ENCODE measurements at regions not wholly inside any gene's neighbourhood (a gene's known extent, or its start where the extent isn't known, plus 50 kb on each side); places are given as distances from the start of the nearest gene placed in this dataset.

DNA sequence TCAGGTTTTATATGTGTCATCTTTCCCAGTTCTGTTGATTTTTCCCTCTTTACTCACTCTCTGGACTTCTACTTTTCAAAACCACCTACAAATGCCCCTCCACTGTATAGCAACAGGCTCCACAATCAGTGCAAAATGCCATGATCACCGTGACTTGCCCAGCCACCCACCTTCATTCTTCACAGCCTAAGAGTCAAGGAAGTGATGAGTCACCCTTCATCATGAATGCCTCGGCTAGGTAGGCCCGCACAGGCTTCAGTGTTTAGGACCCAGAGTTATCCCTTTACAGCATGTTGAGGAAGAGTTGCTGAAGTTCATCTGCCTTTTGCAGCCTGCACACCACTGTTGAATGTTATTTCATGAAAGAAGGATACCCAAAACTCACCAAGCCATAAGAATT lies 158.6 kb downstream of the PMP22 start:
- Histone ChIP-seq H3K9ac (ENCODE audit: low read length) (no peak overlapping the region), H3K4me3 (ENCODE audit: low read length) (no peak overlapping the region), H3K4me2 (ENCODE audit: low read depth, low read length, poor library complexity, severe bottlenecking) (no peak overlapping the region), H3K36me3 (ENCODE audit: insufficient read depth, low read length) (no peaks in the 10 kb centered on the region), H2AFZ (ENCODE audit: low read length) (no peak overlapping the region), H3K9me2 (replicated peaks; ENCODE audit: insufficient read depth, low read length) (no peaks in the 10 kb centered on the region), H3K9me3 (ENCODE audit: low read length) (no peaks in the 10 kb centered on the region), H3K4me1 (ENCODE audit: low read length) (no peaks in the 10 kb centered on the region), H4K20me1 (ENCODE audit: insufficient read depth, low read depth, low read length) (no peaks in the 10 kb centered on the region), H3K27ac (ENCODE audit: low read length) (no peak overlapping the region), H3K27me3 (ENCODE audit: low read length) (no peaks in the 10 kb centered on the region), H3K79me2 (ENCODE audit: low read length) (no peaks in the 10 kb centered on the region)
- no peak for DNase-seq

DNA sequence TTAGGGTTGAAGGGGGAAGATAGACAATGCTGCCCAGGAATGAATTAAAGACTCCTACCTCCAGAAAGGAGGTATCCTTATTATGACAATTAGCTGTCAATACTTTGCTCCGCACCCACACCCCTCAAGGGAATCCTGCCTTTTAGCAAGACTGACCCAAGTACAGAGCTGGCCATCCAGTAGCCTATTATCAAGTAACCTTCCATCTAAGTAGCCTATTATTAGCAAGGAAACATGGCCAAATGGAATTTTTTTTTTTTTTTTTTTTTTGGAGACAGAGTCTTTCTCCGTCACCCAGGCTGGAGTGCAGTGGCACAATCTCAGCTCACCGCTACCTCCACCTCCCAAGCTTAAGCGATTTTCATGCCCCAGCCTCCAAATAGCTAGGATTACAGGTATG lies 161.3 kb downstream of the PMP22 start:
- H3K36me3 ChIP-seq (ENCODE audit: insufficient read depth, low read length): no peaks in the 10 kb centered on the region
- no peak overlapping the region for H3K4me3 ChIP-seq (ENCODE audit: low read length)
- no peaks in the 10 kb centered on the region for H4K20me1 ChIP-seq (ENCODE audit: insufficient read depth, low read depth, low read length)
- DNase-seq: no peak
- no peaks in the 10 kb centered on the region for H3K27me3 ChIP-seq (ENCODE audit: low read length)
- H3K4me2 ChIP-seq (ENCODE audit: low read depth, low read length, poor library complexity, severe bottlenecking): no peak overlapping the region
- no peaks in the 10 kb centered on the region for H3K9me2 ChIP-seq (replicated peaks; ENCODE audit: insufficient read depth, low read length)
- no peak overlapping the region for H3K27ac ChIP-seq (ENCODE audit: low read length)
- no peaks in the 10 kb centered on the region for H3K9me3 ChIP-seq (ENCODE audit: low read length)
- no peak overlapping the region for H2AFZ ChIP-seq (ENCODE audit: low read length)
- H3K9ac ChIP-seq (ENCODE audit: low read length): no peak overlapping the region
- no peaks in the 10 kb centered on the region for H3K4me1 ChIP-seq (ENCODE audit: low read length)
- H3K79me2 ChIP-seq (ENCODE audit: low read length): no peaks in the 10 kb centered on the region

DNA sequence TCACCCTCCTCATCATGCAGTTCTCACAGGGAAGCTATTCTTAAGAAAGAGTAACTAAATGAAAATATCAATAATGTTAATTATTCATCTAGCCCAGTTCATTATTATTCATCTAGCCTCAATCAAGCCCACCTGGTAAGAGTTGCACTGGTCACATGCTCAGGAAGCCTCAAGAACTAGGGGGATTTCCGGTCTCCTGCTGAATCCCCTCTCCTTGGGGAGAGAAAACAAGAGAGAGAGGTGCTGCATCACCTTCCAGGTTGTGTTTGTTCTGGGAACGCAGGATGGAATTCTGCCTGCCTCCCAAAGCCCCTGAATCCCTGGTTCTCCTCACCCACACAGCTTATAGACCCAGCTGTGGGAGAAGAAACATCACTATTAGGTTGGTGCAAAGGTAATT lies 164.0 kb downstream of the PMP22 start:
- H3K79me2 ChIP-seq (ENCODE audit: low read length): no peaks in the 10 kb centered on the region

DNA sequence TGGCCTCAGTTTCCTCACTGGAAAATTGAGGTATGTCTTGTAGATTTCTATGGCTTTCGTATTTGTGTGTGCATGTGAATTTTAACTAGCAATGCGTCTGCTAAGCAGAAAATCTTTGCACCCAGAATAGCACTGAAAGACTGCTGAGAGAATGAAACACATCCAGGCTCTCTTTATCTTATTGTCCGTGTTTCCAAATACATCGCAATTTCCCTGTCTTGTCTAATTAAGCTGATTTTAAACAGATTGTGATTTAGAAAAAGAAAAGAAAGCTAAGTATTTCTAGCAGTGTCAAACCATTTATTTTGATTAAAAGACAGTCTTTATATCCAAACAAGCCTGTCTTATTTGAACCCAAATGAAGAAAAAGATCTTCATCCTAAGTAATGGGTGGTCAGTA lies 168.6 kb downstream of the PMP22 start:
- Histone ChIP-seq H4K20me1 (ENCODE audit: insufficient read depth, low read depth, low read length) (no peaks in the 10 kb centered on the region), H3K4me2 (ENCODE audit: low read depth, low read length, poor library complexity, severe bottlenecking) (no peak overlapping the region), H3K9me2 (replicated peaks; ENCODE audit: insufficient read depth, low read length) (no peaks in the 10 kb centered on the region), H3K79me2 (ENCODE audit: low read length) (no peaks in the 10 kb centered on the region), H3K36me3 (ENCODE audit: insufficient read depth, low read length) (no peaks in the 10 kb centered on the region), H3K4me3 (ENCODE audit: low read length) (no peak overlapping the region), H3K9ac (ENCODE audit: low read length) (no peak overlapping the region), H2AFZ (ENCODE audit: low read length) (no peak overlapping the region), H3K27me3 (ENCODE audit: low read length) (no peaks in the 10 kb centered on the region), H3K27ac (ENCODE audit: low read length) (no peak overlapping the region), H3K4me1 (ENCODE audit: low read length) (no peaks in the 10 kb centered on the region), H3K9me3 (ENCODE audit: low read length) (no peaks in the 10 kb centered on the region)
- DNase-seq: no peak

More for the DNA sequence above, 164.0 kb downstream of the PMP22 start:
- H3K9ac ChIP-seq (ENCODE audit: low read length): no peak overlapping the region
- no peak overlapping the region for H3K27ac ChIP-seq (ENCODE audit: low read length)
- H3K4me2 ChIP-seq (ENCODE audit: low read depth, low read length, poor library complexity, severe bottlenecking): no peak overlapping the region
- no peak overlapping the region for H2AFZ ChIP-seq (ENCODE audit: low read length)
- no peaks in the 10 kb centered on the region for H3K36me3 ChIP-seq (ENCODE audit: insufficient read depth, low read length)
- DNase-seq: no peak
- no peaks in the 10 kb centered on the region for H3K9me2 ChIP-seq (replicated peaks; ENCODE audit: insufficient read depth, low read length)
- H4K20me1 ChIP-seq (ENCODE audit: insufficient read depth, low read depth, low read length): no peaks in the 10 kb centered on the region
- no peaks in the 10 kb centered on the region for H3K27me3 ChIP-seq (ENCODE audit: low read length)
- no peaks in the 10 kb centered on the region for H3K4me1 ChIP-seq (ENCODE audit: low read length)
- H3K4me3 ChIP-seq (ENCODE audit: low read length): no peak overlapping the region
- H3K9me3 ChIP-seq (ENCODE audit: low read length): no peaks in the 10 kb centered on the region

DNA sequence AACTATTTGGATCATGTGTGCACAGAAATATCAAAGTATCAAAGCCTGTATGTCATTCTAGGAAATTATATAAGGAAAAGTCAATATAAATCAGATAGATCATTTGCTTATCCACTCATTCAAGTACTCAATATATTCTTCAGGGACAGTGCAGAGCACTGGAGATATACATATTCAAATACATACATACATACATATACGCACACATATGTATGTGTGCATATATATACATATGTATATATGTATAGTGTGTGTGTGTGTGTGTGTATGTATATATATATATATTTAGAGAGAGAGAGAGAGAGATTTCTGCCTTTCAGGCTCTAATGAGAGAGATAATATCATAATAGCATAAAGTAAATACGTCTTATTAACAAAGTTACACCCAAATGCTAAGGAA lies 169.2 kb downstream of the PMP22 start:
- Histone ChIP-seq H3K27me3 (ENCODE audit: low read length) (no peaks in the 10 kb centered on the region), H3K79me2 (ENCODE audit: low read length) (no peaks in the 10 kb centered on the region), H3K9me2 (replicated peaks; ENCODE audit: insufficient read depth, low read length) (no peaks in the 10 kb centered on the region), H3K36me3 (ENCODE audit: insufficient read depth, low read length) (no peaks in the 10 kb centered on the region), H3K9me3 (ENCODE audit: low read length) (no peaks in the 10 kb centered on the region), H3K9ac (ENCODE audit: low read length) (no peak overlapping the region), H3K4me2 (ENCODE audit: low read depth, low read length, poor library complexity, severe bottlenecking) (no peak overlapping the region), H4K20me1 (ENCODE audit: insufficient read depth, low read depth, low read length) (no peaks in the 10 kb centered on the region), H3K27ac (ENCODE audit: low read length) (no peak overlapping the region), H3K4me1 (ENCODE audit: low read length) (no peaks in the 10 kb centered on the region), H2AFZ (ENCODE audit: low read length) (no peak overlapping the region), H3K4me3 (ENCODE audit: low read length) (no peak overlapping the region)
- DNase-seq: no peak

DNA sequence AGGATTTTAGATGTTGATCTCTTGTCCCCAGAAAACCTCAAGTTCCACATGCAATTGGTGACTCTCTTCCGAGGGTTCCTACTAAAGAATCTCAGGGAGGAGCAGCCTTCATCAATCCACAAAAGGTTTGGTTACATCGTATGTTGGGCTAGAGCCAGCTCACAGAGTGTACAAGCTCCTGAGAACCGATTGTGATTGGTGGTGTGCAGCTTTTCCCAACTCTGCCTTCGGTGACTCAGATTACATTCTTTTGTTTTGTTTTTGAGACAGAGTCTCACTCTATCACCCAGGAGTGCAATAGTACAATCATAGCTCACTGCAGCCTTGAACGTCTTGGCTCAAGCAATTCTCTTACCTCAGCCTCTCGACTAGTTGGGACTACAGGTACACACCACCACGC lies 172.4 kb downstream of the PMP22 start:
- Histone ChIP-seq H3K9me2 (replicated peaks; ENCODE audit: insufficient read depth, low read length) (no peaks in the 10 kb centered on the region), H3K4me2 (ENCODE audit: low read depth, low read length, poor library complexity, severe bottlenecking) (no peak overlapping the region), H3K9ac (ENCODE audit: low read length) (no peak overlapping the region), H3K4me1 (ENCODE audit: low read length) (no peaks in the 10 kb centered on the region), H3K4me3 (ENCODE audit: low read length) (no peak overlapping the region), H3K27me3 (ENCODE audit: low read length) (no peaks in the 10 kb centered on the region), H2AFZ (ENCODE audit: low read length) (no peak overlapping the region), H3K36me3 (ENCODE audit: insufficient read depth, low read length) (no peaks in the 10 kb centered on the region), H3K9me3 (ENCODE audit: low read length) (no peaks in the 10 kb centered on the region), H3K27ac (ENCODE audit: low read length) (no peak overlapping the region), H3K79me2 (ENCODE audit: low read length) (no peaks in the 10 kb centered on the region), H4K20me1 (ENCODE audit: insufficient read depth, low read depth, low read length) (no peaks in the 10 kb centered on the region)
- no peak for DNase-seq

DNA sequence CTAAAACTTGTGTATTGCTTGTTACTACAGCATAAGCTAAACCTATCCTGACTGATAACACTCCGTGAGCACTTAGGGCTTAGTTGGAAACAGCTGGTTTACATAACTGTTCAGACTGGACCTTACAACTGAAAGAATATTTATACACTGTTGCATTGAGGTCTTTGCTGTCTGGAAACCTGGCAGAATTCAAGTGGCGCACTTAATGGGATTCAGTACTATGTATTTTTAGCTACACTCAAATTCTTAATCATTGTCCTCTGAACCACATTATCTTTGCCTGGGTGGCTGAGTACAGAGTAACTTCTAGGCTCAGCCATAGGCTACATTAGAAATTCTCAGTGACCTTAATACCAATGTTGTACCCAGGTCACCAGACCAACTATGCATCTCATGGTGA lies 172.9 kb downstream of the PMP22 start:
- no peak overlapping the region for H2AFZ ChIP-seq (ENCODE audit: low read length)
- no peaks in the 10 kb centered on the region for H3K9me3 ChIP-seq (ENCODE audit: low read length)
- H3K9ac ChIP-seq (ENCODE audit: low read length): no peak overlapping the region
- H3K36me3 ChIP-seq (ENCODE audit: insufficient read depth, low read length): no peaks in the 10 kb centered on the region
- H3K27ac ChIP-seq (ENCODE audit: low read length): no peak overlapping the region
- no peaks in the 10 kb centered on the region for H3K27me3 ChIP-seq (ENCODE audit: low read length)
- DNase-seq: no peak
- no peaks in the 10 kb centered on the region for H3K4me1 ChIP-seq (ENCODE audit: low read length)
- H3K9me2 ChIP-seq (replicated peaks; ENCODE audit: insufficient read depth, low read length): no peaks in the 10 kb centered on the region
- no peak overlapping the region for H3K4me2 ChIP-seq (ENCODE audit: low read depth, low read length, poor library complexity, severe bottlenecking)
- H3K4me3 ChIP-seq (ENCODE audit: low read length): no peak overlapping the region
- H4K20me1 ChIP-seq (ENCODE audit: insufficient read depth, low read depth, low read length): no peaks in the 10 kb centered on the region
- H3K79me2 ChIP-seq (ENCODE audit: low read length): no peaks in the 10 kb centered on the region

DNA sequence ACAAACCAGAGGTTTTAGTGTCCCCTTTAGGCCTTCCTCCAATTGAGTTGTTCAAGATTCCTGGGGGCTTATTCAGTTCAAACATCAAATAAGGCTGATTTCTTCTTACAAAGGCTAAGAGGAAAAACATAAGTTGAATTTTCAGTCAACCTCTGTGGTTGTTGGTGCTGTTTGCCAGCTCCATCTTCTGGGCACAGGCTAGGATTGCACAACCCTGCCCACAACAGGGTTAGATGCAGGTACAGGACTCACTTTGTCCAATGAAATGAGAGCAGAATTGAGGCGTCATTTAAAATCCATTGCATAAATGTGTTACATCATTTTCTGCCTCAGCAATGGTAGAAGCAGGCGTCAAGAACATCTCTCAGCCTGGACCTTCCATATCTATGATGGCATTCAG lies 173.3 kb downstream of the PMP22 start:
- no peaks in the 10 kb centered on the region for H3K9me3 ChIP-seq (ENCODE audit: low read length)
- H3K79me2 ChIP-seq (ENCODE audit: low read length): no peaks in the 10 kb centered on the region
- no peaks in the 10 kb centered on the region for H3K27me3 ChIP-seq (ENCODE audit: low read length)
- H3K4me2 ChIP-seq (ENCODE audit: low read depth, low read length, poor library complexity, severe bottlenecking): no peak overlapping the region
- no peak overlapping the region for H3K27ac ChIP-seq (ENCODE audit: low read length)
- peak; percentile 47 for DNase-seq
- H3K4me3 ChIP-seq (ENCODE audit: low read length): no peak overlapping the region
- H3K9ac ChIP-seq (ENCODE audit: low read length): no peak overlapping the region
- H2AFZ ChIP-seq (ENCODE audit: low read length): no peak overlapping the region
- no peaks in the 10 kb centered on the region for H3K4me1 ChIP-seq (ENCODE audit: low read length)
- H4K20me1 ChIP-seq (ENCODE audit: insufficient read depth, low read depth, low read length): no peaks in the 10 kb centered on the region
- H3K36me3 ChIP-seq (ENCODE audit: insufficient read depth, low read length): no peaks in the 10 kb centered on the region
- H3K9me2 ChIP-seq (replicated peaks; ENCODE audit: insufficient read depth, low read length): no peaks in the 10 kb centered on the region

DNA sequence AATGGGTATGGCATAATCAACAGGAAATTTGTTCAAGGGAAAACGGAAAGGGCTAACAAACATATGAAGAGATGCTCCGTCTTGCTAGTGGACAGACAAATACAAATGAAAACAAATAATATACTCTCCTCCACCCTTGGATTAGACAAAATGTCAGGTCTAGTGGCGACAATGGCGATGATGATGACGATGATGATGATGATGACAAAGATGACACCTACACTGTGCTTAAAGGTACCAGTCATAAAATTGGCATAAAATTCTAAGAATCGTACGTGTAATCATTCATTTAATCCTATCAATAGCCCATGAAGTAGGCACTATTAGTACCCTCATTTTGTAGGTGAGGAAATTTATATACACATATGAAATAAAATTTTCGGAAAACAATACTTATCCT lies 174.6 kb downstream of the PMP22 start:
- Histone ChIP-seq H3K27ac (ENCODE audit: low read length) (no peak overlapping the region), H3K4me1 (ENCODE audit: low read length) (no peaks in the 10 kb centered on the region), H3K36me3 (ENCODE audit: insufficient read depth, low read length) (no peaks in the 10 kb centered on the region), H2AFZ (ENCODE audit: low read length) (no peak overlapping the region), H3K4me2 (ENCODE audit: low read depth, low read length, poor library complexity, severe bottlenecking) (no peak overlapping the region), H3K9me3 (ENCODE audit: low read length) (no peaks in the 10 kb centered on the region), H3K9ac (ENCODE audit: low read length) (no peak overlapping the region), H3K9me2 (replicated peaks; ENCODE audit: insufficient read depth, low read length) (no peaks in the 10 kb centered on the region), H3K79me2 (ENCODE audit: low read length) (no peaks in the 10 kb centered on the region), H3K27me3 (ENCODE audit: low read length) (no peaks in the 10 kb centered on the region), H3K4me3 (ENCODE audit: low read length) (no peak overlapping the region), H4K20me1 (ENCODE audit: insufficient read depth, low read depth, low read length) (no peaks in the 10 kb centered on the region)
- no peak for DNase-seq
